Spleen (tissue), 7 donors: ENCODE measurements at regions not wholly inside any gene's neighbourhood (a gene's known extent, or its start where the extent isn't known, plus 50 kb on each side); places are given as distances from the start of the nearest gene placed in this dataset.

ENCODE experiments used
- POLR2A ChIP-seq, 3 donors: fragments of 450-650 bp; IDR thresholded peaks; one replicate each; pipeline ENCODE4 v1.5.1; 2017; ENCODE audit warnings: antibody characterized with exemption in 3 of 3, mild to moderate bottlenecking in 1 of 3
- POLR2AphosphoS5 ChIP-seq, 3 donors: sonication (generic); formaldehyde crosslinking; IDR thresholded peaks; one replicate each; pipeline ENCODE4 v1.5.1; 2017; ENCODE audit warnings: antibody characterized with exemption in 3 of 3
- TF ChIP-seq, protein P1 (sequence below), 11 experiments: fragments of 200-600 bp in 7 of 11; fragments of 450-650 bp in 4 of 11; sonication (generic) in 4 of 11; IDR thresholded peaks in 8 of 11; conservative IDR thresholded peaks in 3 of 11; 1 replicate in 7 of 11; 2 replicates in 4 of 11; pipeline versions ENCODE4 v1.4.0 to v1.8.0; 2016 to 2021; ENCODE audit warnings: antibody characterized with exemption in 11 of 11, inconsistent platforms in 4 of 11, mild to moderate bottlenecking in 1 of 11
- donor health status: DM: no; HTN: no; CAD: no; lungs with moderate emphysema.
- donor health status: DM: no; HTN: no; CAD: no.
- donor health status: DM: no; HTN: no; CAD: no.

DNA sequence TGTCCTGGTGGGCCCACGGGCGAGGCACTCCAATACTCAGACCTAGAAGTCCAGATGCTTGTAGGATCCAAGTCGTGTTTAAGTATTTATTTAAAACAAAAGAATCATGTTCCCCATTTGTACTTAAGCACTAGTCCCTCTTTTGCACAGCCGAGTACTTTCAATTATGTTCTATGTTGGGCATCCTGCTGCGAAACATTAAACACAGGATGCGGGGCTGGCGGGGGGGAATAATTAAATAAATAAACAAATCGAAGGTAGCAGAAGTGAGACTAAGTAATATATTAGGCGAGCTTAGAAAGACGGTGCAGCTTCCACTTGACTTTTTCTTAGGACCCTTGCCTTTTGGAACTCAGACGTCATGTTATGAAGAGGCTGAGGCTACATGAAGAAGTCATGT is 1129.2 kb upstream of the ACO1 start:
- TF ChIP-seq, protein P1, sequence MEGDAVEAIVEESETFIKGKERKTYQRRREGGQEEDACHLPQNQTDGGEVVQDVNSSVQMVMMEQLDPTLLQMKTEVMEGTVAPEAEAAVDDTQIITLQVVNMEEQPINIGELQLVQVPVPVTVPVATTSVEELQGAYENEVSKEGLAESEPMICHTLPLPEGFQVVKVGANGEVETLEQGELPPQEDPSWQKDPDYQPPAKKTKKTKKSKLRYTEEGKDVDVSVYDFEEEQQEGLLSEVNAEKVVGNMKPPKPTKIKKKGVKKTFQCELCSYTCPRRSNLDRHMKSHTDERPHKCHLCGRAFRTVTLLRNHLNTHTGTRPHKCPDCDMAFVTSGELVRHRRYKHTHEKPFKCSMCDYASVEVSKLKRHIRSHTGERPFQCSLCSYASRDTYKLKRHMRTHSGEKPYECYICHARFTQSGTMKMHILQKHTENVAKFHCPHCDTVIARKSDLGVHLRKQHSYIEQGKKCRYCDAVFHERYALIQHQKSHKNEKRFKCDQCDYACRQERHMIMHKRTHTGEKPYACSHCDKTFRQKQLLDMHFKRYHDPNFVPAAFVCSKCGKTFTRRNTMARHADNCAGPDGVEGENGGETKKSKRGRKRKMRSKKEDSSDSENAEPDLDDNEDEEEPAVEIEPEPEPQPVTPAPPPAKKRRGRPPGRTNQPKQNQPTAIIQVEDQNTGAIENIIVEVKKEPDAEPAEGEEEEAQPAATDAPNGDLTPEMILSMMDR (IDR thresholded peaks at IDR 0.05 in 8 of 11, conservative IDR thresholded peaks at IDR 0.05 in 3 of 11) = no peak
- TF ChIP-seq POLR2A (IDR thresholded peaks at IDR 0.05) (no peak), POLR2AphosphoS5 (IDR thresholded peaks at IDR 0.05) (no peak)
